GM10266 (cell line): ENCODE measurements at regions not wholly inside any gene's neighbourhood (a gene's known extent, or its start where the extent isn't known, plus 50 kb on each side); places are given as distances from the start of the nearest gene placed in this dataset.

Source experiments
- DNase-seq: peaks from one replicate; pipeline ENCODE4 v3.0.0; 2012; ENCODE audit errors: extremely low spot score
- TF ChIP-seq, protein P1 (sequence below): IDR thresholded peaks from 2 replicates; pipeline ENCODE4 v1.5.1; 2012; ENCODE audit warnings: mild to moderate bottlenecking, low read depth; ENCODE audit not compliant: control insufficient read depth, insufficient read depth; ENCODE audit errors: missing control alignments

- no peak for DNase-seq
- TF ChIP-seq, protein P1, sequence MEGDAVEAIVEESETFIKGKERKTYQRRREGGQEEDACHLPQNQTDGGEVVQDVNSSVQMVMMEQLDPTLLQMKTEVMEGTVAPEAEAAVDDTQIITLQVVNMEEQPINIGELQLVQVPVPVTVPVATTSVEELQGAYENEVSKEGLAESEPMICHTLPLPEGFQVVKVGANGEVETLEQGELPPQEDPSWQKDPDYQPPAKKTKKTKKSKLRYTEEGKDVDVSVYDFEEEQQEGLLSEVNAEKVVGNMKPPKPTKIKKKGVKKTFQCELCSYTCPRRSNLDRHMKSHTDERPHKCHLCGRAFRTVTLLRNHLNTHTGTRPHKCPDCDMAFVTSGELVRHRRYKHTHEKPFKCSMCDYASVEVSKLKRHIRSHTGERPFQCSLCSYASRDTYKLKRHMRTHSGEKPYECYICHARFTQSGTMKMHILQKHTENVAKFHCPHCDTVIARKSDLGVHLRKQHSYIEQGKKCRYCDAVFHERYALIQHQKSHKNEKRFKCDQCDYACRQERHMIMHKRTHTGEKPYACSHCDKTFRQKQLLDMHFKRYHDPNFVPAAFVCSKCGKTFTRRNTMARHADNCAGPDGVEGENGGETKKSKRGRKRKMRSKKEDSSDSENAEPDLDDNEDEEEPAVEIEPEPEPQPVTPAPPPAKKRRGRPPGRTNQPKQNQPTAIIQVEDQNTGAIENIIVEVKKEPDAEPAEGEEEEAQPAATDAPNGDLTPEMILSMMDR = no peak
These were observed 138.7 kb downstream of the TDRD15 start for GRCh38 chr2:21262426-21262940.

GRCh38 chr2:21263622-21264021, 139.9 kb downstream of the TDRD15 start:
- DNase-seq = no peak
- TF ChIP-seq, protein P1 = no peak

DNA sequence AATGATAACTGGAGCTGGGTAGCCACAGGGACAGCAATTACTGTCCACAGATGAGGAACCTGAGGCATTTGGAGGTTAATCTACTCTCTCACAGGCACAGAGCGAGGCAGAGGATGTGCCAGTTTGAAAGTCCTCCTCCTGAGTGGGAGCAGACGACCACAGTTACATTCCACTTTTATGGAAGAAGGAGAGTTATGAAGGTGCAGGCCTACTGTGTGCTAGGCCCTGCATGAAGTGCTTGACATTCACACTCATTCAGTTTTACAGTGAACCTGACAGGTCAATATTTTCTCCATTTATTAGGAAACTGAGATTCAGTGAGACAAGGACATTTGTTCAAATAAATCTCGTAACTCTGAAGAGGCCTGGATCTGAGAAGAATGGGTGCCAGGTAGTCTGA, 142.0 kb downstream of the TDRD15 start:
- no peak for DNase-seq
- TF ChIP-seq, protein P1 = no peak

GRCh38 chr2:21267232-21267835, 143.6 kb downstream of the TDRD15 start:
- DNase-seq = no peak
- TF ChIP-seq, protein P1 = no peak

DNA sequence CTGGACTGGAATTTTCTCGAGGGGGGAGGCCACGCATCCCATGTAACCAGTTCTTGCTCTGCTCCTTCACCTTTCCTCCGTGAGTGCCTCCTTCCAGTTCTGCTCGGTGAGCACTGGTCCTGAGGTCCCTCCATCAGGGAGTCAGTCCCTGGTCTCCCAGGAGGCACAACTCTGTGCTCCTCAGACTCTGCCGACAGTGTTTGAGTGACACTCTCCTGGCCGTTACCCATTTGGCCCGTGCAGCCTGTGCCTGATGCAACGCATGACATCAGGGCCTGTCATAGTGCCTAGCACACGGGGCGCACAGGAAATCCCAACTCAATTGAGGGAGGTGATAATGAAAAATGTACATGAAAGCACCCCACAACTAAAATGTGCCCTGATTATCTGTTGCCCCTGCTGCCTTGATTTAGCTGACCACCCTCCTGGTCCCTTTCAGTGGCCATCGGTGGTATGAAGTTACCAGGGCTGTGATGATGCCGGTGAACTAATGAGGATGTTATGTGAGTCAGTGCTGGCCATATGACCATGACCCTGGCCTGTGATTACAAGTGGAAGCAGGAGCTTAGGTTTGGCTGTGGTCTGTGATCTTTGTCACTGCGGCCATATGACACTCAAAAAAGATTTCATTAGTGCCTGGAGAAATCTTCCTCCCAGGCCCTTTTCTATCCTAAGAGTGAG, 144.6 kb downstream of the TDRD15 start:
- TF ChIP-seq, protein P1 = no peak
- no peak for DNase-seq

DNA sequence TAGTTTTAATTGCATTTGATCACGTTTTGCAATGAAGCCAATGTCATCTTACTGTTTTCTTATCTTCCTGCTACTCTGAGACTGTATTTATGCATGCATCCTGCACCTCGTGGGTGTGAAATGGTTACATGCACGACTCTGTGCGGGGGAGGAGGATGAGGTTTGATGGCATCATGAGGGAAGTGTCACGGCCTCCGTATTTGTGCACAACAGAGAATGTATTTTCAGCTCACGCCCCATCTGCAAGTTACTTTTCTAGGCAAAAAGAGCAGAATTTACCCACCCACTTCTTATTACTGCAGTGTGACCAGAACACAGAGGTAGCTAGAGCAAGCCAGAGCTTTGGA, 145.1 kb downstream of the TDRD15 start:
- no peak for DNase-seq
- TF ChIP-seq, protein P1 = no peak

DNA sequence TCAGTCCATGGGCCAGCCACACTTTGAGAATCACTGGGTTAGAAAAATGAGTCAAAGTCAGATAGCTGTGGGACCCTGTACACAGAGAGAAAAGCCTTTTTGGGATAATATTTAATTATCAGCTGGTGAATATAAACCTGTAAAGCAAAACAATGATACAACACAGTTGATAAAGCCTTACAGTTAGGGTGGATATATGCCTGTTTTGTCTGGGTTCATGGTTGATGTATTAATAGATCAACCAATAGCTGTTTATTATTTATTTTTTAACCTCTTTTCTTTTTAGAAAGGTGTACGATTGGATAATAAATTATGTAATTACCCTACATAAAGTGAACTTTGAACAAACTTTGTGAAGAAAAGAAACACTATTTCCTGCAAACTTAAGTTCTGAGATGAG, 145.6 kb downstream of the TDRD15 start:
- TF ChIP-seq, protein P1 = no peak
- DNase-seq = no peak
